BJ (cell line): ENCODE measurements at regions not wholly inside any gene's neighbourhood (a gene's known extent, or its start where the extent isn't known, plus 50 kb on each side); places are given as distances from the start of the nearest gene placed in this dataset.

Source experiments
- CTCF ChIA-PET: fragments of 350-600 bp; formaldehyde crosslinking; extraction: SDS; loops from one replicate; lab custom pipeline; 2021; ENCODE audit warnings: antibody characterized with exemption, inconsistent platforms; lab: Yijun Ruan, JAX
- POLR2A ChIA-PET: fragments of 300-600 bp; sonication (Branson Sonifier 250); formaldehyde crosslinking; extraction: SDS; loops from one replicate; lab custom pipeline; 2021; ENCODE audit warnings: antibody characterized with exemption; lab: Charles Lee
- DNase-seq: peaks from one replicate; pipeline ENCODE4 v3.0.0-alpha.2; 2011; ENCODE audit warnings: low read depth
- H3K27me3 ChIP-seq: 2 replicates; pipeline ENCODE4 v1.6.0; 2011; ENCODE audit warnings: low read length; ENCODE audit not compliant: control insufficient read depth, insufficient read depth
- H3K36me3 ChIP-seq: 2 replicates; pipeline ENCODE4 v1.5.1; 2011; ENCODE audit warnings: low read length; ENCODE audit not compliant: control insufficient read depth, insufficient read depth
- H3K4me3 ChIP-seq: 2 replicates; pipeline ENCODE4 v1.5.1; 2011; ENCODE audit warnings: low read depth, mild to moderate bottlenecking, control low read depth, low read length
- CTCF ChIP-seq: IDR thresholded peaks from 2 replicates; pipeline ENCODE4 v1.5.1; 2011; ENCODE audit warnings: low read depth, mild to moderate bottlenecking, control low read depth, inconsistent platforms, low read length, moderate library complexity; ENCODE audit not compliant: insufficient read depth

- no peak for DNase-seq
- TF ChIP-seq CTCF, result no peak
- ChIA-PET POLR2A (no interaction called here), CTCF (no interaction called here)
- H3K36me3 ChIP-seq, result no peaks in the 10 kb centered on the region
- no peak overlapping the region for H3K4me3 ChIP-seq
- H3K27me3 ChIP-seq, result no peaks in the 10 kb centered on the region
Measured at GRCh38 chr1:187641907-187642306, 813.2 kb downstream of the PLA2G4A start.

GRCh38 chr1:187645651-187646050, 816.9 kb downstream of the PLA2G4A start:
- CTCF ChIA-PET, result no interaction called here
- no peak for TF ChIP-seq CTCF
- no peak for DNase-seq
- H3K27me3 ChIP-seq, result no peaks in the 10 kb centered on the region
- no peak overlapping the region for H3K4me3 ChIP-seq
- POLR2A ChIA-PET, result no interaction called here
- no peaks in the 10 kb centered on the region for H3K36me3 ChIP-seq

GRCh38 chr1:187646536-187647107, 817.9 kb downstream of the PLA2G4A start:
- CTCF ChIA-PET, result no interaction called here
- no peak for DNase-seq

GRCh38 chr1:187648091-187648490, 819.3 kb downstream of the PLA2G4A start:
- H3K4me3 ChIP-seq, result no peak overlapping the region
- ChIA-PET POLR2A (no interaction called here), CTCF (no interaction called here)
- no peak for DNase-seq
- no peaks in the 10 kb centered on the region for H3K36me3 ChIP-seq
- no peak for TF ChIP-seq CTCF
- no peaks in the 10 kb centered on the region for H3K27me3 ChIP-seq

More at GRCh38 chr1:187646536-187647107, 817.9 kb downstream of the PLA2G4A start:
- H3K4me3 ChIP-seq, result no peak overlapping the region
- TF ChIP-seq CTCF, result no peak
- POLR2A ChIA-PET, result no interaction called here
- no peaks in the 10 kb centered on the region for H3K27me3 ChIP-seq
- H3K36me3 ChIP-seq, result no peaks in the 10 kb centered on the region

GRCh38 chr1:187654635-187655034, 825.9 kb downstream of the PLA2G4A start:
- ChIA-PET POLR2A (no interaction called here), CTCF (interaction anchor here (1.0 kb wide), 1 partner anchor 19 kb away, joined by 3 read pairs; no protein-coding TSS in a partner anchor)
- Histone ChIP-seq H3K36me3 (no peaks in the 10 kb centered on the region), H3K4me3 (no peak overlapping the region), H3K27me3 (no peaks in the 10 kb centered on the region)
- no peak for TF ChIP-seq CTCF
- DNase-seq, result no peak
